ENCODE measurements at regions not wholly inside any gene's neighbourhood (a gene's known extent, or its start where the extent isn't known, plus 50 kb on each side); places are given as distances from the start of the nearest gene placed in this dataset.
"Not testable (repeated sequence)": the region's sequence is repeated elsewhere in the genome, so short reads cannot be mapped to it uniquely, and the experiment has no call there.

DNA sequence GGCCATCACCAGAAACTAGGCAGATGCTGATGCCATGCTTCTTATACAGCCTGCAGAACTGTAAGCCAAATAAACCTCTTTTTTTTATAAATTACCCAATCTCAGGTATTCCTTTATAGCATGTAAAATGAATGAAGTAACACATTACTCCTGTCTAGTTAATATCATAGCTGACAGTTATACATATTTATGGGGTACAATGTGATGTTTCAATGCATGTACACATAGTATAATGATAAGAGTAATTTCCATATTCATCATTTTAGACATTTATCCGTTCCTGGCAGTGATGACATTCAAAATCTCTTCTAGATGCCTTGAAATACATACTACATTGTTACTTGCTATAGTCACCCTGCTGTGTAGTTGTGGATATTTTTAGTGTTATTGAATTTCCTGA, 85.4 kb upstream of the SLC35F3 start:
- no peak overlapping the region for H4K91ac ChIP-seq (ENCODE audit: insufficient read length, low read depth, low read length)
- H2AK5ac ChIP-seq (ENCODE audit: insufficient read length, low read length): no peak overlapping the region
- no peak for DNase-seq
- WGBS (ENCODE audit: extremely low coverage, insufficient read length, low lambda C conversion rate): no CpG with 5 or more reads among the region's 1 CpG
- H3K4me1 Mint-ChIP-seq: no peaks in the 10 kb centered on the region
- TF ChIP-seq, protein P1, sequence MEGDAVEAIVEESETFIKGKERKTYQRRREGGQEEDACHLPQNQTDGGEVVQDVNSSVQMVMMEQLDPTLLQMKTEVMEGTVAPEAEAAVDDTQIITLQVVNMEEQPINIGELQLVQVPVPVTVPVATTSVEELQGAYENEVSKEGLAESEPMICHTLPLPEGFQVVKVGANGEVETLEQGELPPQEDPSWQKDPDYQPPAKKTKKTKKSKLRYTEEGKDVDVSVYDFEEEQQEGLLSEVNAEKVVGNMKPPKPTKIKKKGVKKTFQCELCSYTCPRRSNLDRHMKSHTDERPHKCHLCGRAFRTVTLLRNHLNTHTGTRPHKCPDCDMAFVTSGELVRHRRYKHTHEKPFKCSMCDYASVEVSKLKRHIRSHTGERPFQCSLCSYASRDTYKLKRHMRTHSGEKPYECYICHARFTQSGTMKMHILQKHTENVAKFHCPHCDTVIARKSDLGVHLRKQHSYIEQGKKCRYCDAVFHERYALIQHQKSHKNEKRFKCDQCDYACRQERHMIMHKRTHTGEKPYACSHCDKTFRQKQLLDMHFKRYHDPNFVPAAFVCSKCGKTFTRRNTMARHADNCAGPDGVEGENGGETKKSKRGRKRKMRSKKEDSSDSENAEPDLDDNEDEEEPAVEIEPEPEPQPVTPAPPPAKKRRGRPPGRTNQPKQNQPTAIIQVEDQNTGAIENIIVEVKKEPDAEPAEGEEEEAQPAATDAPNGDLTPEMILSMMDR (conservative IDR thresholded peaks at IDR 0.05): no peak
- no peak overlapping the region for H3K4ac ChIP-seq (ENCODE audit: low read depth, low read length)
- no peak overlapping the region for H4K8ac ChIP-seq (replicated peaks; ENCODE audit: insufficient read length, low read depth, low read length)
- no peak overlapping the region for H2BK15ac ChIP-seq (ENCODE audit: low read depth, low read length)
- H2BK5ac ChIP-seq (ENCODE audit: insufficient read length, low read length): no peak overlapping the region
- H2BK20ac ChIP-seq (ENCODE audit: low read depth, low read length, poor library complexity, severe bottlenecking): no peak overlapping the region
- H3K14ac ChIP-seq (ENCODE audit: insufficient read depth, low read length): no peak overlapping the region
- H3K56ac ChIP-seq (ENCODE audit: insufficient read length, low read depth, low read length): no peak overlapping the region
- no peaks in the 10 kb centered on the region for H3K79me2 ChIP-seq (ENCODE audit: insufficient read depth, low read length)
- H2AFZ ChIP-seq (ENCODE audit: low read length): no peak overlapping the region
- no peak overlapping the region for H3K27ac Mint-ChIP-seq
- H2BK120ac ChIP-seq (ENCODE audit: low read depth, low read length, poor library complexity, severe bottlenecking): no peak overlapping the region
- H3K23me2 ChIP-seq (ENCODE audit: insufficient read length, low read depth, low read length, poor library complexity, severe bottlenecking): no peaks in the 10 kb centered on the region
- H3K27ac ChIP-seq (ENCODE audit: insufficient read length, low read depth, low read length): no peak overlapping the region
- H3K27me3 ChIP-seq (ENCODE audit: insufficient read depth, low read length): no peaks in the 10 kb centered on the region
- peaks cover 6% of the 10 kb centered on the region for H3K27me3 Mint-ChIP-seq (ENCODE audit: low read depth)
- H3K36me3 Mint-ChIP-seq (ENCODE audit: insufficient read depth in 1 of 3, low read depth in 3 of 3): no peaks in the 10 kb centered on the region; a peak in 1 of 7 replicates
- H2BK12ac ChIP-seq (ENCODE audit: insufficient read length, low read depth, low read length): no peak overlapping the region
- H3T11ph ChIP-seq (ENCODE audit: low read length): no peak overlapping the region
- H3K23ac ChIP-seq (ENCODE audit: insufficient read length, low read depth, low read length): no peak overlapping the region
- peaks cover 3 to 4% of the 10 kb centered on the region in 2 experiments; a peak in 2 of 5 replicates for H3K9me3 Mint-ChIP-seq
- H3K4me1 ChIP-seq (ENCODE audit: insufficient read depth, low read length): no peaks in the 10 kb centered on the region
- no peaks in the 10 kb centered on the region for H3K9me3 ChIP-seq (ENCODE audit: control insufficient read depth, low read depth, low read length)
- H3K9ac ChIP-seq (ENCODE audit: extremely low read depth, insufficient read length, low read length): no peak overlapping the region
- no peaks in the 10 kb centered on the region for H4K20me1 ChIP-seq (ENCODE audit: control insufficient read depth, insufficient read depth, insufficient read length)
- no peak overlapping the region for H4K5ac ChIP-seq (ENCODE audit: insufficient read length, low read depth, low read length)
- H3K18ac ChIP-seq (ENCODE audit: insufficient read length, low read depth, low read length): no peak overlapping the region
- H3K4me2 ChIP-seq (ENCODE audit: insufficient read depth, insufficient read length, low read length): no peak overlapping the region
- H3K79me1 ChIP-seq (ENCODE audit: insufficient read depth, low read depth, low read length, poor library complexity, severe bottlenecking): no peaks in the 10 kb centered on the region
- no peak overlapping the region for H3K4me3 Mint-ChIP-seq

DNA sequence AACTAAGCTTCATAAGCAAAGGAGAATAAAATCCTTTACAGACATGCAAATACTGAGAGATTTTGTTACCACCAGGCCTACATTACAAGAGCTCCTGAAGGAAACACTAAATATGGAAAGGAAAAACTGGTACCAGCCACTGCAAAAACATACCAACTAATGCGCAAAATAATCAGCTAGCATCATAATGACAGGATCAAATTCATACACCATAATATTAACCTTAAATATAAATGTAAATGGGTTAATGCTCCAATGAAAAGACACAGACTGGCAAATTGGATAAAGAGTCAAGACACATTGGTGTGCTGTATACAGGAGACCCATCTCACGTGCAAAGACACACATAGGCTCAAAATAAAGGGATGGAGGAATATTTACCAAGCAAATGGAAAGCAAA, 80.3 kb upstream of the SLC35F3 start:
- not testable (repeated sequence) for H3K23me2 ChIP-seq (ENCODE audit: insufficient read length, low read depth, low read length, poor library complexity, severe bottlenecking); H3K27ac Mint-ChIP-seq; H2BK5ac ChIP-seq (ENCODE audit: insufficient read length, low read length); H3K18ac ChIP-seq (ENCODE audit: insufficient read length, low read depth, low read length); H4K5ac ChIP-seq (ENCODE audit: insufficient read length, low read depth, low read length); H3K14ac ChIP-seq (ENCODE audit: insufficient read depth, low read length); H2AK5ac ChIP-seq (ENCODE audit: insufficient read length, low read length); H4K91ac ChIP-seq (ENCODE audit: insufficient read length, low read depth, low read length); H2BK120ac ChIP-seq (ENCODE audit: low read depth, low read length, poor library complexity, severe bottlenecking); H4K20me1 ChIP-seq (ENCODE audit: control insufficient read depth, insufficient read depth, insufficient read length); H3K79me2 ChIP-seq (ENCODE audit: insufficient read depth, low read length); H3K27me3 Mint-ChIP-seq (ENCODE audit: low read depth); DNase-seq; H3K4me1 ChIP-seq (ENCODE audit: insufficient read depth, low read length); H3K9ac ChIP-seq (ENCODE audit: extremely low read depth, insufficient read length, low read length); H3K9me3 ChIP-seq (ENCODE audit: control insufficient read depth, low read depth, low read length); H3K4me2 ChIP-seq (ENCODE audit: insufficient read depth, insufficient read length, low read length); H2BK20ac ChIP-seq (ENCODE audit: low read depth, low read length, poor library complexity, severe bottlenecking); H4K8ac ChIP-seq (replicated peaks; ENCODE audit: insufficient read length, low read depth, low read length); H3K27ac ChIP-seq (ENCODE audit: insufficient read length, low read depth, low read length); H2AFZ ChIP-seq (ENCODE audit: low read length); H3K56ac ChIP-seq (ENCODE audit: insufficient read length, low read depth, low read length); H3K79me1 ChIP-seq (ENCODE audit: insufficient read depth, low read depth, low read length, poor library complexity, severe bottlenecking); H3K36me3 Mint-ChIP-seq (ENCODE audit: insufficient read depth in 1 of 3, low read depth in 3 of 3); H3T11ph ChIP-seq (ENCODE audit: low read length); H3K4ac ChIP-seq (ENCODE audit: low read depth, low read length); H3K4me1 Mint-ChIP-seq; H3K27me3 ChIP-seq (ENCODE audit: insufficient read depth, low read length); H2BK15ac ChIP-seq (ENCODE audit: low read depth, low read length); H3K4me3 Mint-ChIP-seq; H3K23ac ChIP-seq (ENCODE audit: insufficient read length, low read depth, low read length); H2BK12ac ChIP-seq (ENCODE audit: insufficient read length, low read depth, low read length)
- no CpG with 5 or more reads among the region's 2 CpGs for WGBS (ENCODE audit: extremely low coverage, insufficient read length, low lambda C conversion rate)
- peaks cover 15 to 18% of the 10 kb centered on the region in 2 experiments for H3K9me3 Mint-ChIP-seq

All from H9 (cell line).